GM21390 (cell line): ENCODE measurements at regions not wholly inside any gene's neighbourhood (a gene's known extent, or its start where the extent isn't known, plus 50 kb on each side); places are given as distances from the start of the nearest gene placed in this dataset.

Source experiments
- ATAC-seq: cut with Tn5 transposase; IDR thresholded peaks from one replicate; pipeline ENCODE4 v1.9.1; 2021; ENCODE audit not compliant: unreplicated experiment

DNA sequence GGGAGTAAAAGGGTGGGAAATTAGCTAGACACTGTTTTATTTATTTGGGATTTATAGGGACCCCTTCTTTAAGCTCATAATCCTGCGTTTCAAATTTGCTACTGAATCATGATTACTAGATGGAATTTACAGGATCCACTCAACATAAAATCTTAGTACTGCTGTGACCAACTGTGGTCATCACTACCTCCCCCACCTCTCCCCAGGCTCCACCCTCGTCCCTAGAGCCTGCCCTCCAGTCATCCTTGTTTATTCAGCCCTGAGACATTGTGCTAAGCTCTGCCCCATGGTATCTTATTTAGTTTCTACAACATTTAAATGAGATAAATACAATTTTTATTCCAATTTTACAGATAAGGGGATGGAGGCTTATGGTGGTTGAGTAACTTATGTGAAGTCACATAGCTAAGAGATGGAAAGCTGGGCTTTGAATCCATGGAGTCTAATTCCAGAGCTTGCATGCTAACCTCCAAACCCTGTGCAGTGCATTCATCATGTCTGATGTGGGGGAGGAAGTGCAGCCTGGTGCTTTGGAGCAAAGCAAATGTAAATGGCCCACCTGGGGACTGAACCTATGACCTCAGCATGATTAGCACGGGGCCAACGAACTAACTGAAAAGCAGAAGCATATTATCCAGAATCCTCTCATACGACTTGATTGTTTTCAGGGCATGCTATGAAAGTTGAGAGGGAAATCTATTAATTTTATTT is 502.4 kb downstream of the TMEM182 start:
- ATAC-seq, result no peak

DNA sequence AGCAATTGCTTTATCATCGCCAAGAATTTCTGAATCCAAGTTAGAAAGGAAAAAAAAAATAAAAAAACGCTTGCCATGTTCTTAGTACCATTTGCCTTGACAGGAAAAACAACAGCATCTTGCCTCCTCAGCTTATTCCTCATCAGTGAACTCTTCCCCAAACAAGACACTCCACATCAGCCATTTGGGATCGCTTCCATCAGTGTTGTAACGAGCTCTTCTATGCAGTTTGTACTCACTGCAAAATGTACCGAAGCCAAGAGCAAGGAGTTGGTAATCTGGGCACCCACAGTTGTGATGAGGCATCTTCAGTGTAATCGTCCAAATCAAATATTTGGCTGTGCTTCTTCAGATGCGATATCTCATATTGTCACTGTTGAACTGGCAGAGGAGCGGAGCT is 503.7 kb downstream of the TMEM182 start:
- no peak for ATAC-seq

DNA sequence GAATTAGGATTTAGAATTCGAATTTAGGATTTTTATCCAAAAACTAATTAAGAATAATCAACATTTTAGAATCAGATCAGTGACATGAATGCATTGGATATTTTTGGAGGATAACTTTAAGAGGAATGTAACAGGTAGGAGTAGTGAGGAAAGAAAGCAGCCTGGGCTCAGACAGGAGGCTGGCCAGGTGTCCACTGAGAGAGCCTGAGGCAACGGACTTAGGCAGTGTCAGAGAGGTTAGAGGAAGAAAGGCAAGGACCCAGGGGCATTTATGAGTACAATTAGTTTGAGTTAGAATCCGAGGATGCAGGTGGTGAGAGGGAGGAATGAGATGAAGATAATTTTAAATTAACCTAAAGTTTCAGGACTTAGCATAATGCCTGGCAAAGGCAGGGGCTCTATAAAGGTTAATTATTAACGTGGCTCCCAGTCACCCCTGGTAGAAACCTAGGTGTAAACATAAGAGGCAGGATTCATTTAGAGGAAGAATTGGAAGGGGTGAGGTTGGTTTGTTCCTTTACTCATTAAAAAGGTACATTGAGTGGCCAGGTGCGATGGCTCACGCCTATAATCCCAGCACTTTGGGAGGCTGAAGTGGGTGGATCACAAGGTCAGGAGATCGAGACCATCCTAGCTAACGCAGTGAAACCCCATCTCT is 507.1 kb downstream of the TMEM182 start:
- no peak for ATAC-seq

DNA sequence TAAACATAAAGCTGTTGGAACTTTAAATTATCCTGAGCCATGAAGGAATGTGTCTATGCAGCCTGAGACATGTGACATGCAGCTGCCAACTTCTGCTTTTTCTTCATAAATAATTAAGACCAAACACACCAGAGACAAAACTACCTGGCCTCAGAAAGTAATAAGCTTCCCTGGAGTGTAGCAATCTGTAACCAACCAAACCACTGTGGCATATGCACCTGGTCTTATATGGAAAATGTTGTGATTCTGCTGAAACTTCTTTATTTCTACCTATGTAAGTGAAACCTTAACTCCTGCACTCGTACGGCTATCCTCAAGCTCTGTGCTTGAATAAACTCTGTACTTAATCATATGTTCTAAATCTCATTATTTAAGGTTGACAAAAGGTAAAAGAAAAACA is 515.0 kb downstream of the TMEM182 start:
- ATAC-seq, result no peak

DNA sequence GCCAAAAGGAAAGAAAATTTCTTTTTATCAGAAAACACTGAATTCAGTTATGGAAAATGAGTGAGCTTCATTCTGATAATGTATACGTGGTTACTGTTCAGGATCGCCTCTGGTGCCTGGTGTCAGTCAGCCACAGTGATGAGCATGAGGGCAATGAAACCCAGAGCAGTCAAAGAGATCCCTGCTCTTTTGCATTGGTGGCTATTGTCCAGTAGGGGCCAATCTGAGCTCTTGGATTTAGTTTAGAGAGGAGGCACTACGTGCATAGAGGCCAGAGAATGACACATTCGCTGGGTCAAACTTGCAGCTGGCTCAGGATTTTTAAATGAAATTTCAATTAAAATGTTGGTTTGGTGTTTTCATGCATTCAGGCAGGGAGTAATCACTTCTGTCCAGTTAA is 522.9 kb downstream of the TMEM182 start:
- ATAC-seq, result no peak

DNA sequence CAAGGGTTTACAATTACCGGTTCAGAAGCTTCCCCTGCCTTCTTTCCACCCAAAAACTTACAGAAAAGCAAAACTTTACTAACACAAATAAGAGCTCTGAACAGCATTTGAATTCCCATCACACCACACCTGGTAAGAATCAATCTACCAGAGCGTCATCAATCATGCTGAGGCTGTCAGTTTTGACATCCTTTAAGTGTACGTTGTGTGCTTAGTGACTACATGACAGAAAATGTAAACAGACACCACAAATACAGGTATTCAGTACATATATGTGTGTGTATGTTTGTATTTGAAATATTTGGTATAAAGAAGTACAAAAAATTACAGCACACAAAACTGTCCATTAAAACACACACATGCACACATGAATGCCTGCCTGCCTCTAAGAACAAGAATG is 523.5 kb downstream of the TMEM182 start:
- no peak for ATAC-seq

DNA sequence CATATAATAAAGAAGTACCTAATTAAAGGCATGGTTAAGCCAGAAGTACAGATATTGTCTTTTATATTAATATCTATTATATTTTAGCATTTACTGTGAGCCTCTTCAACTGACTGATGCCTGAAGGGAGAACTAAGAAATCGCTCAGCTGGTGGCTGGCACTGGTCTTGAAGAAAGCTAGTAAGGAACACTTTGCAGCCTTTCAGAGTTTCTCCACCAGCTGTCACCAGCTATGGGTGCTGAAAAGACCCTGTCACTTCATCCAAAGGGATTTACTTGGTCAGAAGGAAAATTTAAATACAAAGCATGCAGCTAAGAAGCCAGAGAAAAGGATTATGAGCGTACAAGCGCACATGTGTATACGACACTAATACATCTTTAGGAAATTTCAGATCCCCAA is 525.9 kb downstream of the TMEM182 start:
- ATAC-seq, result no peak

DNA sequence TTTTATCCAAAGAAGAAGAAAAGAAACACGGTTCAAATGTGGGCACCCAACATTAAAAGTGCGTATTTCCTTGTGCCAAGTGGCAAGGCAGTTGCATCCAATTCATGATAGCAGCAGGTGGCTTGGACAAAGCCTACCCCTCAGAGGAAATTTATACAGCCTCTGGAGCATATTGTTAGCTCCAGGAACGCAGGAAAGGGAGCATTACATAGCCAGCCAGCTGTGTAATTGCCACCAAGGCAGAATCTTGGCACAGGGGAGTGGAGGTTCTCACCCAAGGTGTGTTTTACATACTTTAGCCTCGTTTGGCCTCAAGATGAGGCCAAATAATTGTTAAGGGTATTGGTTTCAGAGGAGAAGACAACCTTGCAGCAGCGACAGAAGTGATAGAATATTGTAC is 526.9 kb downstream of the TMEM182 start:
- ATAC-seq, result no peak

DNA sequence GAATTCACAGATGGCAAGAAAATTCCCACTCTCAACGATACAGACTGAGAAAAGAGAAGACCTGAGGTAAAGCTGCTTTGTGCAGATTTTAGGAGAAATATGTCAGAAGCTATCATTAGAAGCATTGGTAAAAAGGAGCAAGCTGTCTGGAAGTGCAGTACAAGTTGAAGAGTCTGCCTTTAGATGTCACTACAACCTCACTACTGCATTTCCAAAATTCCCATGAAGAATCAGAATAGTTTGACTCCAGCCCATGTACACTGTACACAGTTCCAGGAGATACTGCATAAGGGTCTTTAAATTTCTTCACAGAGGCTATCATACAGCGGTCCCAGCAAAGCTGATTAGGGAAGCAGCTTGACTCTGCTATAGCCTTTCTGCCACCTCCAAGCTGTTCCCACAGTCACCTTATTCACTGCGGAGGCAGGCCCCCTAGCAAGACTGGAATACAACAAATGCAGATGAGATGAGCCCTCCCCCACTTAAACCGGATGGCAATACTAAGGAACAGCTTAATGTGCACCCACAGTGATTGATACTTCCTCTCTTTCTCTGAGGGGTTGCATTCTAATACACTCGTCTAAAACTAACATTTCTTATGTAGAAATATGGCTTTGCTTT is 527.4 kb downstream of the TMEM182 start:
- ATAC-seq, result no peak

DNA sequence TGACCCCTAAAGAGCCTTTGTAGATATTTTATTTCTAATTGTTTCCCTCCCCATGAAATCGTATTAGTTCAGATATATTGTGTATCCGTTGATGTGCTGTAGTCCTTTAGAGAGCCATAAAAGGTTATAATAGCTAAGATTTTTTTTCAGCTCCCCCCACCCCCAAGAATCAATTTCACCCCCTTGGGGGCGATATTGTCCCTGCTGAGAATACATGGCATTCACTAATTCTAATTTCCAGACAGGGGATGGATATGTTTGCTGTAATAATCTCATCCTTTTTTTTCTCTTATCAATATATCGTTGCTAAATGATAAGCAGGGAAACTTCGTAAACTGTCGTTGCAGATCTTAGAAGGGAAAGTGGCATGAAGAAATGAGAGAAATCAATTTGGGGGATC is 530.7 kb downstream of the TMEM182 start:
- no peak for ATAC-seq

DNA sequence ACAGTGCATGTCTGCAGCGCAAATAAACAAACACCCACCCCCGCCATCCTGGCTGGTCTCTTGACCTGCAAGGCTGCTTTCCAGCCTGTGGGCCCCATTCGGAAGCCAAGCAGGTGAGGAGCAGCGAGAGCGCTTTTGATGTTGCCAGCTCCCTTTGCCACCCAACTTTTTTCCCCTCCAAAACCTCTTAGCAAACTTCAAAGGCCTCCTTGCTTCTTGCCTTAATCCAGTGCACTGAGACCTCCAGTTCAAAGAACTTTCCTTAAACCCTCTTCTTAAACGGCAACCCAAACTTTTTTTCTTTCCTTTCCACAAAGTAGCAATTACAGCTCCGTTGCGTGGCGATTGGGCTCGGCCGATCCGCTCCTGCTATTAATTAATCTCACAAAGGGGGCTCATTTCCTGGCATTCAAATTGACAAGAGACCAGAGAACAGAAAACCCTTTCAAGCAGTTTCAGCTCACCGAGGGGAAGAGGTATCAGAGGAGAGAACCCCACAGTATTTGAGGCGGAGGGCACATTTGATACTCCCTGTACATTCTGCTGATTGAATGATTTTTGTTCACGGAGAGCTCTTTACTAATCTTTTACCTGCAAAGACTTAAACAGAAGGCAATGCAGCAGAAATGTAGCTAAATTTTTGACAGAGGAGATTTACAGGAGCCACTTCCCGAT is 531.4 kb downstream of the TMEM182 start:
- no peak for ATAC-seq

DNA sequence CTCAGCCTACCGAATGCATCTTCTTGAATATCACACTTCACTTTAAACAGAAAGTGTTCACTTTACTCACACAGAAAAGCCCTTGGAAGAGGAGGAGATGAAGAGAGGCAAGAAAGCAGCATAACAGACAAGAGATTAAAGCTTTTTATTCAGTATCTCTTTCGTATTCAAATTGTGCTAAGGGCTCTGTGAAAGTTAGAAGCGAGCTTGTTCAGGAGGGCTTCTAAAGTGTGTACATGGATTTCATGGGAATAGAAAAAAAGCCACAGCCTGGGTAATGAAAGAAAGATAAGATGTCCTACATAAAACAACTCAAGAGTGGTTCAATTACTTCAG is 531.9 kb downstream of the TMEM182 start:
- no peak for ATAC-seq

DNA sequence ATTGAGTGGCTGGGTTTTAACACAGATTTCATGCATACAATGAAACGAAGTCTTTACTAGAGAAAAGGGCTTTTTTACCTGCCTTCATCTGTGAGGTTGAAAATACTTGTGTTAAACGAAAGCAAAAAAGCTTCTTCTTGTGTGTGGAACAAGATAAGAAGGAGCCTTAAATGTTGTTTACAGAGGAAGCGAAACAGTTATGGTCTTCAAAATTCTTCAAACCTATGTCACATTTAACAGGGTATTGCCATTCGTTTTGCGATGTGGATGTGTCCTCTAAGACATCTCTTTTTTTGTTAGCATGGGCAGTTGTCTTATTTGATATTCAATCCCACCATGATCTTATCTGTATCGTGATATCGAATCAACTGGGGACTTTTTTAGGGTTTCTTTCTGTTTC is 532.6 kb downstream of the TMEM182 start:
- ATAC-seq, result no peak

DNA sequence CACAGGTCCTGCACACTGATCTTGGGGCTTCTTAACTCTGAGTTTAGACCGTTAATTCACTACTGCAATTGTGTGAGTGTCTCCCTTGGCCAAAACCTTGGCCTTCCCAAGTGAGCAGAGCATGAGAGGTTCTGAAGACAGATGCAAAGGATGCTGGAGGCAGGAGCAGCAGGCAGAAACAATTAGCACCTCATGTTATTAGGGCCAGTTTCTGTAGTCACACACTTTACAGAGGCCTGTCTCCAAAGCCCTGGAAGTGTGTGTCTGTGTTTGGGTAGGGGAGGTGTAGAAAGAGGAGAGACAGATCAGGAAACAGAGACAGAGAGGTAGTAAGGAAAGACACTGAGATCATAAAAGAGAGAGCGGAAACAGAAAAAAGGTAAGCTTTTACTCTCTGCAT is 533.8 kb downstream of the TMEM182 start:
- no peak for ATAC-seq

DNA sequence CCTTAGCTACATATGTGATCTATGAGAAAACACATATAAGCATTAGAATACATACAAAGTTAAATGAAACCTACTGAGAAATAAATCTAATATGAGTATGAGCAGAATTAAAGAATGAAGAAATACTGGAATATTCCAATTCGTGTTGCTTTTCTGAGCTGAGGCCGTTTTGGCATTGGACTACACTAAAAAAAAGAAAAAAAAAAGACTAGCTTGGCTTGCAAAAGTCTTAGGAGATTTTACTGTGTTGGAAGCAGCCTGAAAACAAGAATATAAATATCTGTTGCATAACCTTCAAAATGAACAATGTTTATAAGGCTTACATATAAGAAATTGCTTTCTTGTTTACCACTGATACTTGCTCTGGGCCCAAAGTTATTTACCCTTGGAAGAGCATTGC is 562.8 kb downstream of the TMEM182 start:
- ATAC-seq, result no peak

DNA sequence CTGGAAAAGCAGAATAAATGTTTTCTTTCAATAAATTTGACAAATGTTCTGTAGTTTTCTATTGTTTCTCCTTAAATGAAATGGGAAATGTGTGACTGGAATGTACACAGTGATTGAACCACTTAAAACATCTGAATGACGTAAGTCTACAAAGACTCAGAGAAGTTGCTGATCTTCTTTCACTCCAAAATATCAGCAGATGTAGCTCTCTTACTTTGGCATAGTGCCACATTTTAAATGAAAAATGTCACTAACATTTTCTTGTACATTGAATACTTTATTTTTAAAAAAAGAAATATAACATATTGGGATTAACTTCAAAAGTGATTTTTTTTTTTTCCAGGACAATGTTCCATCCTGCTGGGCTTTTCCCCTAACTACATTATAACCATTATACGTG is 565.6 kb downstream of the TMEM182 start:
- no peak for ATAC-seq

DNA sequence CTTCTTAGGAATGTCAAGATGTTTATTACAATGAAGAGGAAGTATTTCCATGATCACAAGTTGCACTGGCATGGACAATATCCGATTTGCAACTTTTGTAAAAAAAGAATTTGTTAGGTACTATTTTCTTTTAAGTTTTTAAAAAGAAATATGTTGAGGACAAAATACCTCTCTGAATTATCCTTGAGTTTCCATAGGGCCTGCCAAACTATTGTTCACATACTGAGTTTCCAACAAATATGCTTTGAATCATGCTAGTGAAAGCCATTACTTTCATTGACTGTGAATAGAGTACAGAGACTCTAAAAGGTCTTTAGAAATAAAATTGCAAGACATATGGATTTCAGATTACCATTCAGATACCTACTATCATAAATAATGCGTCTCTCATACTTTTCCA is 566.1 kb downstream of the TMEM182 start:
- no peak for ATAC-seq

DNA sequence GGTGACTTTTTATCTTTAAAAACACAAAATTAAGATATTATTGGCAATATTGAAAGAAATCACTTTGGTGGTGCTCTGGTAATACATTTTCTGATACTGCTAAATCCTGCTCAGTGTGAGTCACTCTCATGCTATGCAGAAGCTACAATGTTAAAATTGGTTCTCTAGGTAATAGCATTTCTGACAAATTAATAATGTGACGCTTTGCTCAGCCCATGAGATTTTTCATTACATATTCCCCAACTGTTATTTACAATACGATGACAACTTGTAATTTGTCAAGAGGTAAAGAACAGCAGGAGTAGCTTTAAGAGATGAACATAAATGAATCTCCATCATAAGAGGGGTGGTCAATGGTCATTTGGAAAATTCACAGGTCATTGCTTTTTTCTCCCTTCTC is 573.6 kb downstream of the TMEM182 start:
- no peak for ATAC-seq

DNA sequence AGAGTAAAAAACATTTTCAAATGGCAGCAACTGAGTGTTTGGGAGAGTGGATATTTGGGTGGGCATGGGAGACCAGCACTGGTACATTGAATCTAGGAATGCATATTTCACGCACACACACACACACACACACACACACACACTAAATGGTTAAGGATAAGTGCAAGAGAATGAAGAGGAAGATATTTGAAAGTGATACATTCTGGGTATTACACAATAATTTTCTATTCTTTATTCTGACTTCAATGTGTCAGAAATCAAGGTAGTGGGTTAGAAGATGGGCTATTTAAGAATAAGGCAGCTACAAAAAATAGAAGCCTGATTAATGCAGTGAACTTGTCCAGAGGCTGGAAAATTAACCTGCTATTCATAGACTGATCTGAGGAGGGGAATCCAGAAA is 577.0 kb downstream of the TMEM182 start:
- ATAC-seq, result no peak

DNA sequence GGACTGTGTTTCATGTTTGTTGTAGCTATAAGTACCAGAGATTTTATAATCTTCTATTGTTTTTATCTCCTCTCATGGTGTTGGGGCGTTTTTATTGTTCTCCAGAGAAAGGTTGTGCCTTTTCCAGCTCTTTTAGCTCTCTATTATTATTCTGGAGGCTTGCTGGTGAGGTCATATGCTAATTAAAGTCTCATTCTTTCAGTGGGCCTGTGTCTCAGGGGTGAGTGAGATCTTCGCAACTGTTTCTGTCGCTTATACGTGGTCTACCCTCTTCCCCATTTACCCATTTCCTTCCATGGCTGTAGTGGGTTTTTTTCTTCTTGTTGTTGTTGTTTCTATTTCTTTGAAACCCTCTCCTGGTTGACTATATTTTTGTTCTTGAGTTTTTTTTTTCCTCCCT is 584.9 kb downstream of the TMEM182 start:
- no peak for ATAC-seq

DNA sequence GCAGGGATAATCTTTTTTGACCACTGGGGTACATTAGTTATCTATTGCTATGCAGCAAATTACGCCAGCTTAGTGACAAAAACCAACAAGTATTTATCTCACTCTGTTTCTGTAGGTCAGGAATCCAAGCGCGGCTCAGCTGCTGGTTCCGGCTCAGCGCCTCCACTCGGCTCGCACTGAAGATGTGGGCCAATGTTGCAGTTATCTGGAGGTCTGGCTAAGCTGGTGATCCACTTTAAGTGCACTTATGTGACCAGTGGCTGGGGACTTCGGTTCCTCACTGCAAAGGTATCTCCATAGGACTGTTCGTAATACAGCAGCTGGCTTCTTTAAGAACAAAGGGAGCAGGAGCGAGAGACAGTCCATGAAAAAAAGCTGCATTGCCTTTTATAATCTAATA is 591.9 kb downstream of the TMEM182 start:
- no peak for ATAC-seq

DNA sequence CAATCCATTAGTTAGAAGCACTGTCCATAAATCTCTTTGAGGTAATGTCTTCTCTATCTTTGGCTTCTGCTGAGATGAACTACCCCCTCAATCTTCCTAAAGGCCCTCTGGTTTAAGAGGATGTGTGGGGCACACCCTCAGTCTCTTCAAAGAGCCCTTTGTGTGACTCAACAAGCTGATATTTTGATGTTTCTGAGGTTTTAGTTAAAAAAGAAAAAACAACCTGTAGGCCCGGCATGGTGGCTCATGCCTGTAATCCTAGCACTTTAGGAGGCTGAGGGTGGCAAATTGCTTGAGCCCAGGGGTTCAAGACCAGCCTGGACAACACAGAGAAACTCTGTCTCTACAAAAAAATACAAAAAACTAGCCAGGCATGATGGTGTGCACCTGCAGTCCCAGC is 593.5 kb downstream of the TMEM182 start:
- no peak for ATAC-seq
